ENCODE measurements at regions not wholly inside any gene's neighbourhood (a gene's known extent, or its start where the extent isn't known, plus 50 kb on each side); places are given as distances from the start of the nearest gene placed in this dataset.

DNA sequence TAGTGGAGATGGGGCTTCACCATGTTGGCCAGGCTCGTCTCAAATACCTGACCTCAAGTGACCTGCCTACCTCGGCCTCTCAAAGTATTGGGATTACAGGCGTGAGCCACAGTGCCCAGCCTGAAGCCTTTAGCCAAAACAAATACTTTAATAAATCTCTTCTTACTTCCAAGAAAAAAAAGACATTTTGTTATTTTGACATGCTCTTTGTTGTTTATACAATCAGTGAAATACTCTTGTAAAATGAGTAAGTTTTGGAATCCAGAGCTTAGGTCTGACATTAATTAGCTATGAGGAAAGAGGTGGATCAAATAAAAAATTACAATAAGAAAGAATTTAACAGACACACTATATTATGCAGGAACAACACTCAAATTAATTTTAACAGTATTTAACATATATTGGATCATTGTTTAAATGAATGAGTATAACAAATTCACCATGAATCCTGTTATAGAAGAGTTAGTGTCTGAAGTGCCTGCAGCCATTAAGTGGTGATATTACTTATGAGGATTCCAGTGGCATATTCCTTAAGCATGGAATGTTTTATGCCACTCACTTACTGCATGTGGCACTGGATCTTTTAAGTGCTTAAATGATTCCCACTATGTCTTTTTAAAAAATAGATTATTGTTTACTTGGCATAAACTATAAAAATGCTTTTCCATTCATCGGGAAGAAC, 260.1 kb upstream of the GIMD1 start:
- TF ChIP-seq CTCF (IDR thresholded peaks at IDR 0.05): no peak
- no peak for TF ChIP-seq POLR2AphosphoS5 (IDR thresholded peaks at IDR 0.05)

Data from sigmoid colon (tissue), 4 donors.